Activated CD4-positive, alpha-beta T cell treated with anti-CD3 and anti-CD28 coated beads, Interleukin-2, amount 50 U/mL, for 48 hours (primary cell): ENCODE measurements at regions not wholly inside any gene's neighbourhood (a gene's known extent, or its start where the extent isn't known, plus 50 kb on each side); places are given as distances from the start of the nearest gene placed in this dataset.
"Not testable (repeated sequence)": the region's sequence is repeated elsewhere in the genome, so short reads cannot be mapped to it uniquely, and the experiment has no call there.

Experiments
- DNase-seq, 2 experiments: peaks; one replicate each; pipeline ENCODE4 v3.0.0-alpha.2; 2020

- DNase-seq = no peak
These were observed 69.1 kb upstream of the DNAJC10 start for GRCh38 chr2:182646763-182647498.

GRCh38 chr2:182647499-182647787, 68.6 kb upstream of the DNAJC10 start:
- no peak for DNase-seq

GRCh38 chr2:182649316-182649715, 66.7 kb upstream of the DNAJC10 start:
- no peak for DNase-seq

- no peak for DNase-seq
These were observed 65.4 kb upstream of the DNAJC10 start for GRCh38 chr2:182650704-182651103.

GRCh38 chr2:182652326-182652725, 63.7 kb upstream of the DNAJC10 start:
- DNase-seq = peak in 1 of 2 experiments; percentile 16

- no peak for DNase-seq
These were observed 60.3 kb upstream of the DNAJC10 start for GRCh38 chr2:182655750-182656149.

- DNase-seq = no peak
These were observed 51.8 kb upstream of the DNAJC10 start for GRCh38 chr2:182664212-182664611.

GRCh38 chr2:182665500-182665899, 50.6 kb upstream of the DNAJC10 start:
- DNase-seq = not testable (repeated sequence)
